ENCODE measurements at regions not wholly inside any gene's neighbourhood (a gene's known extent, or its start where the extent isn't known, plus 50 kb on each side); places are given as distances from the start of the nearest gene placed in this dataset.

- no peak overlapping the region for H3K27ac Mint-ChIP-seq
- no peaks in the 10 kb centered on the region for H3K27me3 ChIP-seq (ENCODE audit: control insufficient read depth, insufficient read depth, low read length, poor library complexity, severe bottlenecking)
- H3K4me1 Mint-ChIP-seq: no peaks in the 10 kb centered on the region
- TF ChIP-seq, protein P1, sequence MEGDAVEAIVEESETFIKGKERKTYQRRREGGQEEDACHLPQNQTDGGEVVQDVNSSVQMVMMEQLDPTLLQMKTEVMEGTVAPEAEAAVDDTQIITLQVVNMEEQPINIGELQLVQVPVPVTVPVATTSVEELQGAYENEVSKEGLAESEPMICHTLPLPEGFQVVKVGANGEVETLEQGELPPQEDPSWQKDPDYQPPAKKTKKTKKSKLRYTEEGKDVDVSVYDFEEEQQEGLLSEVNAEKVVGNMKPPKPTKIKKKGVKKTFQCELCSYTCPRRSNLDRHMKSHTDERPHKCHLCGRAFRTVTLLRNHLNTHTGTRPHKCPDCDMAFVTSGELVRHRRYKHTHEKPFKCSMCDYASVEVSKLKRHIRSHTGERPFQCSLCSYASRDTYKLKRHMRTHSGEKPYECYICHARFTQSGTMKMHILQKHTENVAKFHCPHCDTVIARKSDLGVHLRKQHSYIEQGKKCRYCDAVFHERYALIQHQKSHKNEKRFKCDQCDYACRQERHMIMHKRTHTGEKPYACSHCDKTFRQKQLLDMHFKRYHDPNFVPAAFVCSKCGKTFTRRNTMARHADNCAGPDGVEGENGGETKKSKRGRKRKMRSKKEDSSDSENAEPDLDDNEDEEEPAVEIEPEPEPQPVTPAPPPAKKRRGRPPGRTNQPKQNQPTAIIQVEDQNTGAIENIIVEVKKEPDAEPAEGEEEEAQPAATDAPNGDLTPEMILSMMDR (conservative IDR thresholded peaks at IDR 0.05): no peak
- no peaks in the 10 kb centered on the region for H3K27me3 Mint-ChIP-seq (ENCODE audit: insufficient read depth)
- WGBS, 2 experiments (ENCODE audit: insufficient coverage in 1 of 2, insufficient read length in 1 of 2): 79% methylated on average over 1 of the region's 1 CpG; no CpG with 5 or more reads in 1 of the 2 experiments
- DNase-seq: no peak
- H3K9me3 Mint-ChIP-seq: peaks cover 23% of the 10 kb centered on the region
- H3K36me3 Mint-ChIP-seq (ENCODE audit: low read depth): no peaks in the 10 kb centered on the region
- H3K36me3 ChIP-seq (ENCODE audit: control insufficient read depth, insufficient read depth, low read length): no peaks in the 10 kb centered on the region
- no peak overlapping the region for H3K9ac ChIP-seq (ENCODE audit: extremely low read depth, low read length, poor library complexity, severe bottlenecking)
- no peak overlapping the region for H3K4me3 ChIP-seq (ENCODE audit: low read length)
- no peaks in the 10 kb centered on the region for H3K4me1 ChIP-seq (ENCODE audit: control insufficient read depth, insufficient read depth, low read length)
- no peak overlapping the region for H3K27ac ChIP-seq (ENCODE audit: low read depth, low read length)
- peaks cover 17% of the 10 kb centered on the region for H3K9me3 ChIP-seq (ENCODE audit: control insufficient read depth, low read length)
- no peak overlapping the region for H3K4me3 Mint-ChIP-seq
These were observed 373.3 kb upstream of the FAM174A start for GRCh38 chr5:100161868-100162267.

- H3K27me3 Mint-ChIP-seq (ENCODE audit: insufficient read depth): no peaks in the 10 kb centered on the region
- H3K9me3 Mint-ChIP-seq: peaks cover 9% of the 10 kb centered on the region
- H3K36me3 Mint-ChIP-seq (ENCODE audit: low read depth): no peaks in the 10 kb centered on the region
- H3K9me3 ChIP-seq (ENCODE audit: control insufficient read depth, low read length): peaks cover 8% of the 10 kb centered on the region
- DNase-seq: no peak
- H3K4me3 ChIP-seq (ENCODE audit: low read length): no peak overlapping the region
- no peaks in the 10 kb centered on the region for H3K36me3 ChIP-seq (ENCODE audit: control insufficient read depth, insufficient read depth, low read length)
- H3K27me3 ChIP-seq (ENCODE audit: control insufficient read depth, insufficient read depth, low read length, poor library complexity, severe bottlenecking): no peaks in the 10 kb centered on the region
- H3K4me3 Mint-ChIP-seq: no peak overlapping the region
- no peak overlapping the region for H3K27ac Mint-ChIP-seq
- 83 to 89% methylated on average over 1 of the region's 1 CpG for WGBS, 2 experiments (ENCODE audit: insufficient coverage in 1 of 2, insufficient read length in 1 of 2)
- H3K27ac ChIP-seq (ENCODE audit: low read depth, low read length): no peak overlapping the region
- TF ChIP-seq, protein P1 (conservative IDR thresholded peaks at IDR 0.05): no peak
- no peak overlapping the region for H3K9ac ChIP-seq (ENCODE audit: extremely low read depth, low read length, poor library complexity, severe bottlenecking)
- H3K4me1 ChIP-seq (ENCODE audit: control insufficient read depth, insufficient read depth, low read length): no peaks in the 10 kb centered on the region
- no peaks in the 10 kb centered on the region for H3K4me1 Mint-ChIP-seq
These were observed 378.1 kb upstream of the FAM174A start for GRCh38 chr5:100157066-100157465.

DNA sequence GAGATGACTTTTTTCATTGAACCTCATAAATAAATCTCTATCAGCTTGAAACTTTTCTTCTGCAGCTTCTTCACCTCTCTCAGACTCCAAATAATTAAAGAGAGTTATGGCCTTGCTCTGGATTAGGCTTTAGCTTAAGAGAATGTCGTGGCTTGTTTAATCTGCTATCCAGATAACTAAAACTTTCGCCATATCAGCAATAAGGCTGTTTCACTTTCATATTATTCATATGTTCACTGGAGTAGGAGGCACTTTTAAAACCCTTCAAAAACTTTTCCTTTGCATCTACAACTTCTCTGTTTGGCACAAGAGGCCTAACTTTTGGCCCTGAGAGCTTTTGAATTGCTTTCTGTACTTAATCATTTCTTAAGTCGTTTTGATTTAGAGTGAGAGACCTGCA, 386.9 kb upstream of the FAM174A start:
- no peaks in the 10 kb centered on the region for H3K4me1 Mint-ChIP-seq
- no peak overlapping the region for H3K27ac ChIP-seq (ENCODE audit: low read depth, low read length)
- H3K4me3 Mint-ChIP-seq: no peak overlapping the region
- no peaks in the 10 kb centered on the region for H3K9me3 Mint-ChIP-seq
- no peak overlapping the region for H3K27ac Mint-ChIP-seq
- no peaks in the 10 kb centered on the region for H3K27me3 ChIP-seq (ENCODE audit: control insufficient read depth, insufficient read depth, low read length, poor library complexity, severe bottlenecking)
- H3K36me3 Mint-ChIP-seq (ENCODE audit: low read depth): no peaks in the 10 kb centered on the region
- no peak for DNase-seq
- WGBS, 2 experiments (ENCODE audit: insufficient coverage in 1 of 2, insufficient read length in 1 of 2): 90% methylated on average over 3 of the region's 3 CpGs; no CpG with 5 or more reads in 1 of the 2 experiments
- no peaks in the 10 kb centered on the region for H3K9me3 ChIP-seq (ENCODE audit: control insufficient read depth, low read length)
- no peaks in the 10 kb centered on the region for H3K36me3 ChIP-seq (ENCODE audit: control insufficient read depth, insufficient read depth, low read length)
- no peaks in the 10 kb centered on the region for H3K27me3 Mint-ChIP-seq (ENCODE audit: insufficient read depth)
- no peak overlapping the region for H3K4me3 ChIP-seq (ENCODE audit: low read length)
- no peaks in the 10 kb centered on the region for H3K4me1 ChIP-seq (ENCODE audit: control insufficient read depth, insufficient read depth, low read length)
- H3K9ac ChIP-seq (ENCODE audit: extremely low read depth, low read length, poor library complexity, severe bottlenecking): no peak overlapping the region
- TF ChIP-seq, protein P1 (conservative IDR thresholded peaks at IDR 0.05): no peak

Data from endodermal cell (in vitro differentiated cells).